DND-41 (cell line): ENCODE measurements at regions not wholly inside any gene's neighbourhood (a gene's known extent, or its start where the extent isn't known, plus 50 kb on each side); places are given as distances from the start of the nearest gene placed in this dataset.

ENCODE experiments used
- ATAC-seq: fragments of 200-7000 bp; cut with Tn5 transposase; 3 replicates; pipeline ENCODE4 v1.9.1; 2021; ENCODE audit warnings: low read depth; ENCODE audit not compliant: insufficient read depth
- DNase-seq: peaks from one replicate; pipeline ENCODE4 v3.0.0-alpha.2; 2020
- H2AFZ ChIP-seq: 2 replicates; pipeline ENCODE4 v1.6.0; 2012; ENCODE audit warnings: low read depth, low read length
- H3K27ac ChIP-seq: 2 replicates; pipeline ENCODE4 v1.5.1; 2012; ENCODE audit warnings: low read length, inconsistent platforms
- H3K27me3 ChIP-seq: fragments of 200-600 bp; sonication (generic); 2 replicates; pipeline ENCODE4 v1.6.0; 2012; ENCODE audit warnings: low read length, mild to moderate bottlenecking, inconsistent platforms; ENCODE audit not compliant: insufficient read depth, poor library complexity
- H3K36me3 ChIP-seq: 2 replicates; pipeline ENCODE4 v1.5.1; 2012; ENCODE audit warnings: low read length, inconsistent platforms; ENCODE audit not compliant: insufficient read depth
- H3K4me1 ChIP-seq: 2 replicates; pipeline ENCODE4 v1.5.1; 2012; ENCODE audit warnings: mild to moderate bottlenecking, low read length; ENCODE audit not compliant: insufficient read depth
- H3K4me2 ChIP-seq: 2 replicates; pipeline ENCODE4 v1.6.0; 2012; ENCODE audit warnings: mild to moderate bottlenecking, moderate library complexity, low read length, inconsistent platforms; ENCODE audit not compliant: insufficient read depth
- H3K4me3 ChIP-seq, 2 experiments: fragments of 200-600 bp in 1 of 2; shearing (Covaris generic) in 1 of 2; 2 replicates each; pipeline ENCODE4 v1.5.1; 2012 to 2016; ENCODE audit warnings: inconsistent platforms in 2 of 2, low read length in 2 of 2, mild to moderate bottlenecking in 2 of 2, low read depth in 1 of 2, moderate library complexity in 1 of 2
- H3K79me2 ChIP-seq: 2 replicates; pipeline ENCODE4 v1.6.0; 2012; ENCODE audit warnings: low read length, inconsistent platforms; ENCODE audit not compliant: insufficient read depth
- H3K9ac ChIP-seq: 2 replicates; pipeline ENCODE4 v1.6.0; 2012; ENCODE audit warnings: low read depth, mild to moderate bottlenecking, inconsistent platforms, low read length, moderate library complexity
- H3K9me3 ChIP-seq: 2 replicates; pipeline ENCODE4 v1.5.1; 2012; ENCODE audit warnings: low read length, moderate library complexity, mild to moderate bottlenecking, inconsistent platforms; ENCODE audit not compliant: insufficient read depth, severe bottlenecking
- H4K20me1 ChIP-seq: 2 replicates; pipeline ENCODE4 v1.6.0; 2012; ENCODE audit warnings: low read length; ENCODE audit not compliant: insufficient read depth
- EZH2 ChIP-seq: IDR thresholded peaks from 3 replicates; pipeline ENCODE4 v1.6.1; 2012; ENCODE audit warnings: borderline replicate concordance, low read depth, mild to moderate bottlenecking, moderate library complexity, low read length, inconsistent platforms; ENCODE audit not compliant: severe bottlenecking
- TF ChIP-seq, protein P1 (sequence below): IDR thresholded peaks from 2 replicates; pipeline ENCODE4 v1.5.1; 2012; ENCODE audit warnings: borderline replicate concordance, low read length, moderate library complexity, mild to moderate bottlenecking; ENCODE audit not compliant: poor library complexity, severe bottlenecking; ENCODE audit errors: extremely low read depth

DNA sequence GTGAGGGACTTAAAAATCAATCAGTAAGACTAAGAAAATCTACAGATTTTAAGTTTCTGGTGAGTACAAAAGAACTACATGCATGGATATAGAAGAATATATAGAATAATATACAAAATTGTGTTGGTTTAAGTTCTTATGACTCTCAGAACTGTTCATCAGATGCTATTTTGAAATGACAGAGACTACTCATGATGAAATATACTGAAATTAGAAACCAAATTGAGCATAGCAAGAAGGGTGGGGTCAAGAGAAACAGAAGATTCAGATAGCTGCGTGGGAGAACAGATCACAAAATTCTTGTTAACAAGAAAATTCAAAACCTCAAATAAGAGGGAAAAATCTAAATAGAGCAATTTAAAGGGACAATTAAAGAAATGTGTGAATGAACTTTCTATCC lies 2125.3 kb upstream of the RAG2 start:
- Histone ChIP-seq H3K27ac (no peak overlapping the region), H3K79me2 (no peaks in the 10 kb centered on the region), H3K9ac (no peak overlapping the region), H3K9me3 (no peaks in the 10 kb centered on the region), H2AFZ (no peak overlapping the region), H3K27me3 (no peaks in the 10 kb centered on the region), H3K4me2 (no peak overlapping the region), H3K36me3 (no peaks in the 10 kb centered on the region), H3K4me3 (no peak overlapping the region), H4K20me1 (no peaks in the 10 kb centered on the region), H3K4me1 (no peaks in the 10 kb centered on the region)
- no peak for DNase-seq
- no peak for ATAC-seq
- TF ChIP-seq, protein P1, sequence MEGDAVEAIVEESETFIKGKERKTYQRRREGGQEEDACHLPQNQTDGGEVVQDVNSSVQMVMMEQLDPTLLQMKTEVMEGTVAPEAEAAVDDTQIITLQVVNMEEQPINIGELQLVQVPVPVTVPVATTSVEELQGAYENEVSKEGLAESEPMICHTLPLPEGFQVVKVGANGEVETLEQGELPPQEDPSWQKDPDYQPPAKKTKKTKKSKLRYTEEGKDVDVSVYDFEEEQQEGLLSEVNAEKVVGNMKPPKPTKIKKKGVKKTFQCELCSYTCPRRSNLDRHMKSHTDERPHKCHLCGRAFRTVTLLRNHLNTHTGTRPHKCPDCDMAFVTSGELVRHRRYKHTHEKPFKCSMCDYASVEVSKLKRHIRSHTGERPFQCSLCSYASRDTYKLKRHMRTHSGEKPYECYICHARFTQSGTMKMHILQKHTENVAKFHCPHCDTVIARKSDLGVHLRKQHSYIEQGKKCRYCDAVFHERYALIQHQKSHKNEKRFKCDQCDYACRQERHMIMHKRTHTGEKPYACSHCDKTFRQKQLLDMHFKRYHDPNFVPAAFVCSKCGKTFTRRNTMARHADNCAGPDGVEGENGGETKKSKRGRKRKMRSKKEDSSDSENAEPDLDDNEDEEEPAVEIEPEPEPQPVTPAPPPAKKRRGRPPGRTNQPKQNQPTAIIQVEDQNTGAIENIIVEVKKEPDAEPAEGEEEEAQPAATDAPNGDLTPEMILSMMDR, result no peak
- TF ChIP-seq EZH2, result no peak

DNA sequence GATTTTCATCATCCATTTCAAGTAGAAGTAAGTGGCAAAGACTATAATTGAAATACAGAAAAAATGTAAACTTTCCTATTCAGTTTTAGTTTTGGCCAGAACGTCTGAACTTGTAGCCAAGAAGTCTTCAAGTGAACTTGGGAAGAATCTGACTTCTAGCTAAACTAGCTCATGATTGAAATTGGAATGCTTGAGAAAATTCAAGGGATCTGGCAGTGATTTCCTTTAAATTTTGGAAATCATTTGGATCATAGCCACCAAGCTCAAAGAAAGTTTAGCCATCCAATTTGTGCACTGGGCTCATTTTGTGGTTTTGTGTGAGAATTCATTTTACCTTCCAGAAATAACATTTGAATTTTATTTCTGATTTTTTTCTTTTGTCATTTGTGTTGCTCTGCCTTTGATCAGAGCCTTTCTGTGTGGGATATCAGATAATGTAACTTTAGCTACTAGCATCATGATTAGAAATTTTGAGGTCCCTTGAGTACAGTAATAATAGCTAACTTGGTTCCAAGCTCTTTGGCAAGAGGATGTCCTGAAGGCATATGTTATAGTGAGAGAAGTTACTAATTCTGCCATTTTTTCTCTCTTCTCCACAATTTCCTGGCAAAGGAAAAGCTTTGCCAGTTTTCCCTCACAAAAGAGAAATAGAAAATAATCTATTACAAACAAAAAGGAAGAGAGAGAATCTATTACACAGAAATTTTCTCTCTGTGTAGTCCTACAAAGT lies 2123.7 kb upstream of the RAG2 start:
- TF ChIP-seq EZH2, result no peak
- TF ChIP-seq, protein P1, result no peak
- Histone ChIP-seq H3K79me2 (no peaks in the 10 kb centered on the region), H3K9ac (no peak overlapping the region), H3K4me2 (no peak overlapping the region), H2AFZ (no peak overlapping the region), H3K27ac (no peak overlapping the region), H3K4me1 (no peaks in the 10 kb centered on the region), H3K9me3 (no peaks in the 10 kb centered on the region), H4K20me1 (no peaks in the 10 kb centered on the region), H3K36me3 (no peaks in the 10 kb centered on the region), H3K27me3 (no peaks in the 10 kb centered on the region), H3K4me3 (no peak overlapping the region)
- no peak for ATAC-seq
- DNase-seq, result no peak

DNA sequence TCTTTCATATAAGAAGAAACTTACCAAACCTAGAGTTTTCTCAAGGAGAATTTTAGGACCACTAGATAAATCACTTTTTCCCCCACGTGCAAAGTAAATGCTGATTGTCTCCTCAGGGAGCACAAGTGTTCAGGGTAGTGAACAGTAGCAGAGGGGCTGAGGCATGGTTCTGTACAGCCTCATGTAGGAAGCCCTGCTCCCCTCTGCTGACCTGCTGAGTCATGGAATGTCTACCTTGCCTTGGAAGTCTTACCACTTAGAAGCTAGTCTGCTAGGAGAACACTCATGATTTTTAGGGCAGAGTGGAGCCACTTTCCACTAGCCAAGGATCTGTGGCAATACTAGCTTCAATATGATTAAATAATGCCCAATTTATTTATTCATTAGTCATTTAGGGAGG lies 2120.6 kb upstream of the RAG2 start:
- no peak for DNase-seq
- H2AFZ ChIP-seq, result no peak overlapping the region
- H3K27ac ChIP-seq, result no peak overlapping the region

More for the DNA sequence above, 2120.6 kb upstream of the RAG2 start:
- Histone ChIP-seq H4K20me1 (no peaks in the 10 kb centered on the region), H3K9ac (no peak overlapping the region), H3K9me3 (no peaks in the 10 kb centered on the region), H3K4me3 (no peak overlapping the region), H3K27me3 (no peaks in the 10 kb centered on the region), H3K4me1 (no peaks in the 10 kb centered on the region), H3K4me2 (no peak overlapping the region), H3K79me2 (no peaks in the 10 kb centered on the region), H3K36me3 (no peaks in the 10 kb centered on the region)
- TF ChIP-seq EZH2, result no peak
- TF ChIP-seq, protein P1, result no peak
- no peak for ATAC-seq
